ENCODE measurements at regions not wholly inside any gene's neighbourhood (a gene's known extent, or its start where the extent isn't known, plus 50 kb on each side); places are given as distances from the start of the nearest gene placed in this dataset.

GRCh38 chr11:21641869-21642268 is 551.0 kb upstream of the ANO5 start:
- TF ChIP-seq, protein P1, sequence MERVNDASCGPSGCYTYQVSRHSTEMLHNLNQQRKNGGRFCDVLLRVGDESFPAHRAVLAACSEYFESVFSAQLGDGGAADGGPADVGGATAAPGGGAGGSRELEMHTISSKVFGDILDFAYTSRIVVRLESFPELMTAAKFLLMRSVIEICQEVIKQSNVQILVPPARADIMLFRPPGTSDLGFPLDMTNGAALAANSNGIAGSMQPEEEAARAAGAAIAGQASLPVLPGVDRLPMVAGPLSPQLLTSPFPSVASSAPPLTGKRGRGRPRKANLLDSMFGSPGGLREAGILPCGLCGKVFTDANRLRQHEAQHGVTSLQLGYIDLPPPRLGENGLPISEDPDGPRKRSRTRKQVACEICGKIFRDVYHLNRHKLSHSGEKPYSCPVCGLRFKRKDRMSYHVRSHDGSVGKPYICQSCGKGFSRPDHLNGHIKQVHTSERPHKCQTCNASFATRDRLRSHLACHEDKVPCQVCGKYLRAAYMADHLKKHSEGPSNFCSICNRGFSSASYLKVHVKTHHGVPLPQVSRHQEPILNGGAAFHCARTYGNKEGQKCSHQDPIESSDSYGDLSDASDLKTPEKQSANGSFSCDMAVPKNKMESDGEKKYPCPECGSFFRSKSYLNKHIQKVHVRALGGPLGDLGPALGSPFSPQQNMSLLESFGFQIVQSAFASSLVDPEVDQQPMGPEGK (CRISPR knock-in tag; IDR thresholded peaks at IDR 0.05; ENCODE audit: borderline replicate concordance), result no peak
- TF ChIP-seq ZNF565 (CRISPR knock-in tag; conservative IDR thresholded peaks at IDR 0.05; ENCODE audit: low read depth) (no peak), ISL1 (CRISPR knock-in tag; IDR thresholded peaks at IDR 0.05) (no peak), TOX (CRISPR knock-in tag; IDR thresholded peaks at IDR 0.05; ENCODE audit: borderline replicate concordance) (no peak), OSR1 (CRISPR knock-in tag; IDR thresholded peaks at IDR 0.05) (no peak)
